ENCODE measurements at regions not wholly inside any gene's neighbourhood (a gene's known extent, or its start where the extent isn't known, plus 50 kb on each side); places are given as distances from the start of the nearest gene placed in this dataset.

GRCh38 chr1:195637539-195637938, 970.7 kb downstream of the KCNT2 start:
- TF ChIP-seq, protein P1, sequence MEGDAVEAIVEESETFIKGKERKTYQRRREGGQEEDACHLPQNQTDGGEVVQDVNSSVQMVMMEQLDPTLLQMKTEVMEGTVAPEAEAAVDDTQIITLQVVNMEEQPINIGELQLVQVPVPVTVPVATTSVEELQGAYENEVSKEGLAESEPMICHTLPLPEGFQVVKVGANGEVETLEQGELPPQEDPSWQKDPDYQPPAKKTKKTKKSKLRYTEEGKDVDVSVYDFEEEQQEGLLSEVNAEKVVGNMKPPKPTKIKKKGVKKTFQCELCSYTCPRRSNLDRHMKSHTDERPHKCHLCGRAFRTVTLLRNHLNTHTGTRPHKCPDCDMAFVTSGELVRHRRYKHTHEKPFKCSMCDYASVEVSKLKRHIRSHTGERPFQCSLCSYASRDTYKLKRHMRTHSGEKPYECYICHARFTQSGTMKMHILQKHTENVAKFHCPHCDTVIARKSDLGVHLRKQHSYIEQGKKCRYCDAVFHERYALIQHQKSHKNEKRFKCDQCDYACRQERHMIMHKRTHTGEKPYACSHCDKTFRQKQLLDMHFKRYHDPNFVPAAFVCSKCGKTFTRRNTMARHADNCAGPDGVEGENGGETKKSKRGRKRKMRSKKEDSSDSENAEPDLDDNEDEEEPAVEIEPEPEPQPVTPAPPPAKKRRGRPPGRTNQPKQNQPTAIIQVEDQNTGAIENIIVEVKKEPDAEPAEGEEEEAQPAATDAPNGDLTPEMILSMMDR (IDR thresholded peaks at IDR 0.05): no peak
- TF ChIP-seq ZFX (IDR thresholded peaks at IDR 0.05; ENCODE audit: borderline replicate concordance): no peak

Data from 22Rv1 (cell line).